ENCODE measurements at regions not wholly inside any gene's neighbourhood (a gene's known extent, or its start where the extent isn't known, plus 50 kb on each side); places are given as distances from the start of the nearest gene placed in this dataset.

DNA sequence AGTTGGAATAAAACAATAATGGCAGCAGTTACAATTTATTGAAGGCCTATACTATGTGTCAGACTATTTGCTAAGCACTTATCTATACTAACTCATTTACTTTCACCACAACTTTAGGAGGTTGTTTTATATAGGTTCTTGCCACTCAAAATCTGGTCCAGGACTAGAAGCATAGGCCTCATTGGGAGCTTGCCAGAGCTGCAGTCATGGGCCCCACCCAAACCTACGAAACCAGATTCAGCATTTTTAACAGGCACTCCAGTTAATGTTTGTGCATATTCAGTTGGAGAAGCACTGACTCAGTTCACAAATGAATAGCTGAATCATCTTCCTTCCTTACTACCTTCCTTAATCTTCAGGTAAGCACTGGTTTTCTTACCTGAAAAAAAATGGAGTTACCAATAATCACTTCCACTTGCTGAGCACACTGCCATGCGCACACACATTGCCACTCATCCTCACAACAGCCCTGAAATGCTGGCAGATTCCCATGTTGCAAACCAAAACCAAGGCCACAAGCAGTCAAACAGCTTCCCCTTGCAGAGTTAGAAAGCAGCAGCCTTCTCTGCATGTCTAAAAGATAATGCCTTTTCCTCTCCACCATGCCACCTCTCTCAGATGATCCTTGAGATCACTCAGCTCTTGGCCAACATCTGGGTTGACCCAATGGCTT, 122.4 kb downstream of the SLC16A9 start:
- H3K27me3 ChIP-seq: no peaks in the 10 kb centered on the region
- intact Hi-C loops (cut with DNase I): loop anchor here in 1 of 2 donors (10.0 kb wide), 1 partner anchor 342 kb away; no protein-coding TSS in a partner anchor
- H3K9me3 ChIP-seq: no peaks in the 10 kb centered on the region
- no peak overlapping the region for H3K27ac ChIP-seq
- no peaks in the 10 kb centered on the region for H3K36me3 ChIP-seq
- H3K4me3 ChIP-seq: no peak overlapping the region
- no peaks in the 10 kb centered on the region for H3K4me1 ChIP-seq
- TF ChIP-seq, protein P1, sequence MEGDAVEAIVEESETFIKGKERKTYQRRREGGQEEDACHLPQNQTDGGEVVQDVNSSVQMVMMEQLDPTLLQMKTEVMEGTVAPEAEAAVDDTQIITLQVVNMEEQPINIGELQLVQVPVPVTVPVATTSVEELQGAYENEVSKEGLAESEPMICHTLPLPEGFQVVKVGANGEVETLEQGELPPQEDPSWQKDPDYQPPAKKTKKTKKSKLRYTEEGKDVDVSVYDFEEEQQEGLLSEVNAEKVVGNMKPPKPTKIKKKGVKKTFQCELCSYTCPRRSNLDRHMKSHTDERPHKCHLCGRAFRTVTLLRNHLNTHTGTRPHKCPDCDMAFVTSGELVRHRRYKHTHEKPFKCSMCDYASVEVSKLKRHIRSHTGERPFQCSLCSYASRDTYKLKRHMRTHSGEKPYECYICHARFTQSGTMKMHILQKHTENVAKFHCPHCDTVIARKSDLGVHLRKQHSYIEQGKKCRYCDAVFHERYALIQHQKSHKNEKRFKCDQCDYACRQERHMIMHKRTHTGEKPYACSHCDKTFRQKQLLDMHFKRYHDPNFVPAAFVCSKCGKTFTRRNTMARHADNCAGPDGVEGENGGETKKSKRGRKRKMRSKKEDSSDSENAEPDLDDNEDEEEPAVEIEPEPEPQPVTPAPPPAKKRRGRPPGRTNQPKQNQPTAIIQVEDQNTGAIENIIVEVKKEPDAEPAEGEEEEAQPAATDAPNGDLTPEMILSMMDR (IDR thresholded peaks at IDR 0.05): no peak
- DNase-seq (no peak), ATAC-seq (no peak)

DNA sequence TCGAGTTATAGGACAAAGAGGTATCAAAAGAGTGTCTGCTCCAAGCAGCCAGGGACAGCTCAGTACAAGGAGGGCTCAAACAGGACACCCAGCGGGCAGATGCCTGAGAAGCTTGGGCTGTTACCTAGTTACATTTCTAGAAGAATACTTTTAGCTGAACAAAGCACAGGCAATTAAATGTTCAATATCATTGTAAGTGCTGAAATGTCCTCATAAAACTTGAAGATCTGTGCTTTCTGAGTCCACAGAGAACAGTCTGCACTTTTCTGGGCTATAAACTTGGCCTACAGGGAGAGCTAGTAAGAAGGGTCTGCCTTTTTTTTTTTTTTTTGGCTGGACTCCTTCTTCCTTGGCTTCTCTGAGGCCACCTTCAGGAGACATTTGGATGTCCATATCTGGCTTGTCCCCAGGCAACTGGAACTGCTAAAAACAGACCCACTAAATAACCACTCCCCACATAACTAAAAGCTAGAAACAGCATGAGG, 123.2 kb downstream of the SLC16A9 start:
- Histone ChIP-seq H3K27me3 (no peaks in the 10 kb centered on the region), H3K36me3 (no peaks in the 10 kb centered on the region), H3K9me3 (no peaks in the 10 kb centered on the region), H3K27ac (no peak overlapping the region), H3K4me1 (no peaks in the 10 kb centered on the region), H3K4me3 (no peak overlapping the region)
- DNase-seq (no peak), ATAC-seq (no peak)
- TF ChIP-seq, protein P1 (IDR thresholded peaks at IDR 0.05): no peak
- intact Hi-C loops (cut with DNase I): loop anchor here in 1 of 2 donors (10.0 kb wide), 1 partner anchor 342 kb away; no protein-coding TSS in a partner anchor

DNA sequence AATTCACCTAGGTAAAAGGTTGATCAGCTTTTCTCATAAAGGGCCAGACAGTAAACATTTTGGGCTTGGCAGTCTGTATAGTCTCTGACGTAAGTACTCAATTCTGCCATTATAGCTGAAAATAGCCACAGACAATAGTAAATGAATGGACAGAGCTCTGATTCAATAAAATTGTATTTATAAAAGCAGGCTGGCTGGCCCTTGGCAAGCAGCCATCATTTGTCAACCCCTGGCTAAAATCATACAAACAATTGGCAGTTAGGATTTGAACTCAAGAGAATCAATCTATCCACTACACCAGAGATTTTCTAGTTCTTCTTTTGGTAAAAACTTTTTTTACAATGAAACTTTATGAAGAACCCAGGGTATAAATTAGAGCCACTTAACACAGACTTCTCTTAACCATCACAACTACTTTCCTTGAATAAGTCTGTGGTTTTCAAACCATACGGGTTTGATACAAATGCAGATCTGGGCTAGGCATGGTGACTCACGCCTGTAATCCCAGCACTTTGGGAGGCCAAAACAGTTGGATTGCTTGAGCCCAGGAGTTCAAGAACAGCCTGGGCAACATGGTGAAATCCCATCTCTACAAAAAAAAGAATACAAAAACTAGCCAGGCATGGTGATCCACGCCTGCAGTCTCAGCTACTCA, 124.5 kb downstream of the SLC16A9 start:
- TF ChIP-seq, protein P1 (IDR thresholded peaks at IDR 0.05): no peak
- no peak for DNase-seq
- no peaks in the 10 kb centered on the region for H3K9me3 ChIP-seq
- no peak for ATAC-seq
- no peak overlapping the region for H3K4me3 ChIP-seq
- no peaks in the 10 kb centered on the region for H3K36me3 ChIP-seq
- H3K27me3 ChIP-seq: no peaks in the 10 kb centered on the region
- H3K27ac ChIP-seq: no peak overlapping the region
- intact Hi-C loops (cut with DNase I): loop anchor here in 1 of 2 donors (10.0 kb wide), 1 partner anchor 340 kb away; no protein-coding TSS in a partner anchor
- H3K4me1 ChIP-seq: no peaks in the 10 kb centered on the region

DNA sequence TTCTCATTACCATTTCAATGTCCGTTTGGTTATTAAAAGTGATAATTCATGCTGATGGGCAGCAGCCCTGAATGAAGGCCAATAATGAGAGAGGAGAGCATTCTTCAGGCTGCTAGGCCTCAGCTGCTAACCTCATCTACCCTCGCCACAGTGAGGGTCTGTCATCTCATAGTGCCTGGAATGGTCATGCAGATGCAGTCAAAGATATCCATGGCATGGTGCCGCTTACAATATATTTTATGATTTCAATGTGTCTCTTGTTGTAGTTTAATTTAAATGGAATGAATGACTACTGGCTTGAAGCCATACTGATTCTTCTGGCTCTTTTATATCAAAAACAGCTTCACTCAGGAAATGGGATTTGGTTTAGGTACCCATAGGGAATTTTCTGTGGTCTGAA, 126.9 kb downstream of the SLC16A9 start:
- TF ChIP-seq, protein P1 (IDR thresholded peaks at IDR 0.05): no peak
- DNase-seq: no peak
- intact Hi-C loops (cut with DNase I): loop anchor here in 1 of 2 donors (10.0 kb wide), 1 partner anchor 338 kb away; no protein-coding TSS in a partner anchor
- Histone ChIP-seq H3K27ac (no peak overlapping the region), H3K9me3 (no peaks in the 10 kb centered on the region), H3K4me3 (no peak overlapping the region), H3K27me3 (no peaks in the 10 kb centered on the region), H3K4me1 (no peaks in the 10 kb centered on the region), H3K36me3 (no peaks in the 10 kb centered on the region)
- ATAC-seq: no peak

DNA sequence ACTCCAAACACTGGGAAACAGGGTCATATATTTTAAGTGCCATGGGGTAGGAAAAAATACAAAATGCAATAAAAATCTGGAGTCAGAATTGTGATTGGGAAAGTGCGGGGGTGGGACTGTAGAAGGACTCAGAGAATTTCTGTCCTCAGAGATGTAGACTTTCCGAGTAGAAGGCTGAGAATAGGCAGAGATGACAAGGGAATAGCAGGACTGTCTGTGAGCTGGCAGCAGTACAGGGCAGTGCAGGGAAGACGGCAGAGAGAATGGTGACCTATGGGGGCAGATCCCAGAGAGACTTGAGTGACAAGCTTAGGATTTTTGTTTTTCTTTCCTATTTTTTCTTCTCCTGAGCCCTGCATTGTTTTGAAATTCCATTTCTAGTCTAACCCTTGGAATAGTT, 127.6 kb downstream of the SLC16A9 start:
- H3K27me3 ChIP-seq: no peaks in the 10 kb centered on the region
- H3K4me1 ChIP-seq: no peaks in the 10 kb centered on the region
- ATAC-seq (no peak), DNase-seq (no peak)
- TF ChIP-seq, protein P1 (IDR thresholded peaks at IDR 0.05): no peak
- no peak overlapping the region for H3K27ac ChIP-seq
- no peaks in the 10 kb centered on the region for H3K9me3 ChIP-seq
- H3K36me3 ChIP-seq: no peaks in the 10 kb centered on the region
- no peak overlapping the region for H3K4me3 ChIP-seq
- intact Hi-C loops (cut with DNase I): loop anchor here in 1 of 2 donors (10.0 kb wide), 1 partner anchor 337 kb away; no protein-coding TSS in a partner anchor
